Muscle of arm (tissue), 1 donor: ENCODE measurements at regions not wholly inside any gene's neighbourhood (a gene's known extent, or its start where the extent isn't known, plus 50 kb on each side); places are given as distances from the start of the nearest gene placed in this dataset.
"Not testable (repeated sequence)": the region's sequence is repeated elsewhere in the genome, so short reads cannot be mapped to it uniquely, and the experiment has no call there.

Experiments
- DNase-seq: peaks from one replicate; pipeline ENCODE4 v3.0.0-alpha.2; 2013

GRCh38 chr10:27388761-27389399, 115.2 kb upstream of the RAB18 start:
- no peak for DNase-seq

GRCh38 chr10:27383595-27384542, 120.2 kb upstream of the RAB18 start:
- no peak for DNase-seq

GRCh38 chr10:27382176-27382575, 121.9 kb upstream of the RAB18 start:
- peak; percentile 39 for DNase-seq

- DNase-seq = no peak
Measured at GRCh38 chr10:27380929-27381358, 123.2 kb upstream of the RAB18 start.

- not testable (repeated sequence) for DNase-seq
Measured at GRCh38 chr10:27379041-27379440, 125.1 kb upstream of the RAB18 start.

- no peak for DNase-seq
Measured at GRCh38 chr10:27373566-27374160, 130.4 kb upstream of the RAB18 start.

GRCh38 chr10:27372095-27372494, 131.5 kb upstream of the ACBD5 start:
- no peak for DNase-seq

- not testable (repeated sequence) for DNase-seq
Measured at GRCh38 chr10:27371375-27371774, 130.8 kb upstream of the ACBD5 start.

- DNase-seq = no peak
Measured at GRCh38 chr10:27369880-27370279, 129.3 kb upstream of the ACBD5 start.

GRCh38 chr10:27368706-27369105, 128.1 kb upstream of the ACBD5 start:
- DNase-seq = no peak

- no peak for DNase-seq
Measured at GRCh38 chr10:27366769-27367168, 126.2 kb upstream of the ACBD5 start.

GRCh38 chr10:27364028-27364427, 123.4 kb upstream of the ACBD5 start:
- DNase-seq = no peak

- peak; percentile 61 for DNase-seq
Measured at GRCh38 chr10:27360581-27361172, 120.1 kb upstream of the ACBD5 start.

- no peak for DNase-seq
Measured at GRCh38 chr10:27359792-27360355, 119.3 kb upstream of the ACBD5 start.

GRCh38 chr10:27356738-27357137, 116.1 kb upstream of the ACBD5 start:
- DNase-seq = no peak

- no peak for DNase-seq
Measured at GRCh38 chr10:27355918-27356573, 115.4 kb upstream of the ACBD5 start.

- DNase-seq = peak; percentile 27
Measured at GRCh38 chr10:27354643-27355270, 114.2 kb upstream of the ACBD5 start.

- not testable (repeated sequence) for DNase-seq
Measured at GRCh38 chr10:27354100-27354499, 113.5 kb upstream of the ACBD5 start.

- DNase-seq = no peak
Measured at GRCh38 chr10:27349987-27350386, 109.4 kb upstream of the ACBD5 start.

- not testable (repeated sequence) for DNase-seq
Measured at GRCh38 chr10:27347827-27348207, 107.2 kb upstream of the ACBD5 start.

- DNase-seq = no peak
Measured at GRCh38 chr10:27345455-27345920, 104.9 kb upstream of the ACBD5 start.
